Neural cell (in vitro differentiated cells): ENCODE measurements at regions not wholly inside any gene's neighbourhood (a gene's known extent, or its start where the extent isn't known, plus 50 kb on each side); places are given as distances from the start of the nearest gene placed in this dataset.

Experiments used
- EP300 ChIP-seq: fragments of 450-650 bp; conservative IDR thresholded peaks from 2 replicates; pipeline ENCODE4 v1.6.1; 2014; ENCODE audit warnings: antibody characterized with exemption, mild to moderate bottlenecking, moderate library complexity; ENCODE audit not compliant: poor library complexity, severe bottlenecking
- EZH2 ChIP-seq: fragments of 200-600, 300-800 bp; shearing (Covaris generic), sonication (generic); IDR thresholded peaks from 2 replicates; pipeline ENCODE4 v1.6.1; 2014; ENCODE audit warnings: antibody characterized with exemption, low read length, borderline replicate concordance, mild to moderate bottlenecking; ENCODE audit not compliant: insufficient read depth, poor library complexity, severe bottlenecking
- POLR2AphosphoS5 ChIP-seq: IDR thresholded peaks from 2 replicates; pipeline ENCODE4 v1.6.1; 2012
- RAD21 ChIP-seq: fragments of 450-650 bp; conservative IDR thresholded peaks from 2 replicates; pipeline ENCODE4 v1.6.1; 2014; ENCODE audit warnings: antibody characterized with exemption, mild to moderate bottlenecking, moderate library complexity
- SMC3 ChIP-seq: fragments of 450-650 bp; conservative IDR thresholded peaks from 2 replicates; pipeline ENCODE4 v1.6.1; 2014; ENCODE audit warnings: antibody characterized with exemption, mild to moderate bottlenecking, moderate library complexity; ENCODE audit not compliant: poor library complexity
- TAF1 ChIP-seq: IDR thresholded peaks from 2 replicates; pipeline ENCODE4 v1.6.1; 2012; ENCODE audit warnings: low read depth
- TF ChIP-seq, protein P1 (sequence below): fragments of 450-650 bp; IDR thresholded peaks from 2 replicates; pipeline ENCODE4 v1.5.1; 2014; ENCODE audit warnings: antibody characterized with exemption, mild to moderate bottlenecking, moderate library complexity; ENCODE audit not compliant: poor library complexity, severe bottlenecking

DNA sequence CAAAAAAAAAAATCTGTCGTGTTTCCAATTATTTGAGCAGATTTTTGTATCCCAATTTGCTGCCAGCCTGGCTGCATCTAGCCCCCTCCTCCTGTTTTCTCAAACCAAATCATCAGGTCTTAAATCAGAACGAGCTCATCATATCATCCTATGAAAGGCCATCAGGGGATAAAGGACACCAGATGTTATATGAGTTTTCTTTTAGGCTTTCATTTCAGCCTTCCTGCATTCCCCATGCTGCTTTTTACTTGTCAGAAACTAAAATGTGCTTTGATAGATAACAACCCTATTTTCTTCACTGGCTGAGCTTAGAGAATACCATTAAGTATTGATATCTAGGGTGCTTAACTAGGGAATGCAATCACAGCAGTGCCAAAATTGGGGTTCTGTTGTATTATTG, 968.4 kb upstream of the SLC35B3 start:
- TF ChIP-seq TAF1 (no peak), POLR2AphosphoS5 (no peak), SMC3 (no peak), RAD21 (no peak), EP300 (no peak), EZH2 (no peak)
- TF ChIP-seq, protein P1, sequence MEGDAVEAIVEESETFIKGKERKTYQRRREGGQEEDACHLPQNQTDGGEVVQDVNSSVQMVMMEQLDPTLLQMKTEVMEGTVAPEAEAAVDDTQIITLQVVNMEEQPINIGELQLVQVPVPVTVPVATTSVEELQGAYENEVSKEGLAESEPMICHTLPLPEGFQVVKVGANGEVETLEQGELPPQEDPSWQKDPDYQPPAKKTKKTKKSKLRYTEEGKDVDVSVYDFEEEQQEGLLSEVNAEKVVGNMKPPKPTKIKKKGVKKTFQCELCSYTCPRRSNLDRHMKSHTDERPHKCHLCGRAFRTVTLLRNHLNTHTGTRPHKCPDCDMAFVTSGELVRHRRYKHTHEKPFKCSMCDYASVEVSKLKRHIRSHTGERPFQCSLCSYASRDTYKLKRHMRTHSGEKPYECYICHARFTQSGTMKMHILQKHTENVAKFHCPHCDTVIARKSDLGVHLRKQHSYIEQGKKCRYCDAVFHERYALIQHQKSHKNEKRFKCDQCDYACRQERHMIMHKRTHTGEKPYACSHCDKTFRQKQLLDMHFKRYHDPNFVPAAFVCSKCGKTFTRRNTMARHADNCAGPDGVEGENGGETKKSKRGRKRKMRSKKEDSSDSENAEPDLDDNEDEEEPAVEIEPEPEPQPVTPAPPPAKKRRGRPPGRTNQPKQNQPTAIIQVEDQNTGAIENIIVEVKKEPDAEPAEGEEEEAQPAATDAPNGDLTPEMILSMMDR: no peak
